HG02610 (cell line): ENCODE measurements at regions not wholly inside any gene's neighbourhood (a gene's known extent, or its start where the extent isn't known, plus 50 kb on each side); places are given as distances from the start of the nearest gene placed in this dataset.

ENCODE experiments used
- ATAC-seq: cut with Tn5 transposase; IDR thresholded peaks from one replicate; pipeline ENCODE4 v1.9.1; 2021; ENCODE audit warnings: mild to moderate bottlenecking, moderate library complexity; ENCODE audit not compliant: unreplicated experiment

DNA sequence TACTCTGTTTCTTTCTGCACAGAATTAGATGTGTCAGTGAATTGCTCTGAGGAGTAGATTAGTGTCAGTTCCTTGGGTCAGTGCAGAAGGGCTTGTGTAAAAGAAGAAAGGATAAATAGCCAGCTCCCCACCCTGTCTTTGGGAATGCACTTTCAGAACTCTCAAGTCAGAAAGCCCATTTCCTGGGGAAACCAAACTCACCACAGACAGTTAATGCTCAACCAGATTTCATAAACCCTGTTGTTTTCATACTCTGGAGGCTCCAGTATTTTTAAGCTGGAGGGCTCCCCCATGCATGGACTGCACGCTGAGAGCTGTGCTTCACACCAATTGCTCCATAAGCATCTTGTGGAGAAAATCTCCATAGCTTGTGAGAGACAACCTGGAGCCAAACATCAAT is 449.7 kb downstream of the CDH26 start:
- ATAC-seq, result no peak

DNA sequence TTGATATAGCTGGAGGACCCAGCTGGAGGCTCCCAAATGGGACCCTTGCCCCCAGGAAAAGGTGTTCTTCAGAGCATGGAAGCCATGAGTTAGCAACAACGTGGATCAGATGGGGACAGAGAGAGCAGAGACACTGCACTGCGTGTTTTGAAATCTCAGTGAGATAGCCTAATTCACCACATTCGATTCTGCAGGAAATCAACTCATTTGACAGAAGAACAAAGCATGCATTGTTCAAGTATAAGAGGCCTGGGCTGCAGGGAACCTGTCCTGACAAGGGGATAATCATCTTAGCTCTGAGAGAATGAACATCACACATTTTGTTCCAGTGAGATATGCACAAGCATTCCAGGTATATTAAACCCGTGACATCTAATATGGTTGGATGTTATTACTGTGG is 450.2 kb downstream of the CDH26 start:
- ATAC-seq, result no peak

DNA sequence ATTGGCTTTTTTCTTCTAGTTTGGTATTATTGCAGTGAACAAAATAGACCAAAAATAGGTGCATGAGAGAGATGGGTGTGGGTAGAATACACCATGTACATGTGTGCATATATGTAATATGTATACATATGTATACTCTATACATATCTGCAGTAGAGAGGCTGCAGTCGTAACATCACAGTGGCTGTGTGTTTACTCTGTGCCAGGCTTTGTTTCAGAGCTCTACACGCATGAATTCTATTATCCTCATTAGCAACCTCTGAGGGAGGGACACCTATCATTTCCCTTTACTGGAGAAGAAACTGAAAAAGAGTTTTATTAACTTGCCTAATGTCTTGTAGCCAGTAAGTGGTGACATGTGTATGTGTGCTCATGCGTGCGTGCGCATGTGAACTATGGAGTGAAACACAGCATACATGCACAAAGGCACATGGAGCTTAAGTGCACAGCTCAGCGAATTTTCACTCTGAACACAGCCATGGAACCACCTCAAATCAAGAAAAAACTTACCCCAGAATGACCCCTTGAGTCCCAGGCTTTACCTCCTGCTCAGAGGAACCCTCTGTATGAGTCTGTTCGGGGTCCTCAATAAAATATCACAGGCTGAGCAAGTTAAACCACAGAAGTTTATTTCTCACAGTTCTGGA is 452.5 kb downstream of the CDH26 start:
- ATAC-seq, result no peak

DNA sequence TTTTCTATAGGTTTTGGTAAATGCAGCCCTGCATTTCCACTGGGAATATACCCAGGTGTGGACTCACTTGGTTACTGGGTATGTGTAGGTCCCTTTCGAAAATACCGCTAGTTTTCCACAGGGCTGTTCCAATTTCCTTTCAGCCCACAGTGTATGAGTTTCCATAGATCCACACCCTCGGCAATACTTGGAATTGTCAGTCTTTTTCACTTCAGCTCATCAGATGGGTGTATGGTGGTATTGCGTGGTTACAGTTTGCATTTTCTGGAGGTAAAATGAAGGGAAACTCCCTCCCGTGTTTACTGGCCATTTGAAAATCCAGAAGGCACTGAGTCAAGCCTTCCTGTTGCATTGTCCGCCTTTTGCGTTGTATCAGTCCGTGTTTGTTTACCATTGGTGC is 453.6 kb downstream of the CDH26 start:
- no peak for ATAC-seq

DNA sequence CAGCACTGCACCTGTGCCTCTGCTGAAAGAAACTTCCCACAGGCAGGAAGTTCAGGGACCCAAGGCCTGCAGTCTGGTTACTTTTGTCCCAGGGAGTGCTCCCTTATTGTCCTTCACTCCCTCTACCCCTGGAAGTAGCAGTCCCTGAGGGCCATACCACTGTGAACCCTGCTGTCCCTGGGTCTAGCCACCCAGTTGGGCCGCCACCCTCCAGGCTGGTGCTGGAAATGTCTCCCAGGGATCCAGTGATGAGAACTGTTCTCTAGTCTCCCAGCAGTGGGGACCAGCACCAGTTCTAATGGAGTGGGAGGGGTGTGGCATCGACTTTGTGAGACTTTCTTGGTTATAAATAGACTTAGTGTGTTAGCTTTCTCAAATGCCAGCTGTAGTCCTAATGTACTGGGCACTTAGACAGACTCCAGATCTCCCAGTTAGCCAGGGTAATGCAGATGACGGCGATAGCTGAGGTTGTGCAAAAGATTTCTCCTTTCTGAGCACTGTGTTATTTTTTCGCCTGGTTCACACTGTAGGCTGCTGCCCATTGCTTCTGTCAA is 462.5 kb downstream of the CDH26 start:
- ATAC-seq, result no peak

DNA sequence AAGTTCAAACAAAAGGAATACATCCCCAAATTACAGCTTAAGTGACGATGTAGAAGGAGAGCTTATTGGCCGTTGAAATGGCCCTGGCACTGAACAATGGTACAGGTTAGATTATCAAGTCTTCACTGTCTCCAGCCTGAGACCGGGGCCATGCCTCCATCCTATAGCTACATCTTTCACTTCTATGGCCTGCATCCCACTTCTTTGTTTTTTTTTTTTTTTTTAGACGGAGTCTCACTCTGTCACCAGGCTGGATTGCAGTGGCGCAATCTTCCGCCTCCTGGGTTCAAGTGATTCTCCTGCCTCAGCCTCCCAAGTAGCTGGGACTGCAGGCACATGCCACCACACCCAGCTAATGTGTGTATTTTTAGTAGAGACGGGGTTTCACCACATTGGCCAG is 464.6 kb downstream of the CDH26 start:
- ATAC-seq, result no peak

DNA sequence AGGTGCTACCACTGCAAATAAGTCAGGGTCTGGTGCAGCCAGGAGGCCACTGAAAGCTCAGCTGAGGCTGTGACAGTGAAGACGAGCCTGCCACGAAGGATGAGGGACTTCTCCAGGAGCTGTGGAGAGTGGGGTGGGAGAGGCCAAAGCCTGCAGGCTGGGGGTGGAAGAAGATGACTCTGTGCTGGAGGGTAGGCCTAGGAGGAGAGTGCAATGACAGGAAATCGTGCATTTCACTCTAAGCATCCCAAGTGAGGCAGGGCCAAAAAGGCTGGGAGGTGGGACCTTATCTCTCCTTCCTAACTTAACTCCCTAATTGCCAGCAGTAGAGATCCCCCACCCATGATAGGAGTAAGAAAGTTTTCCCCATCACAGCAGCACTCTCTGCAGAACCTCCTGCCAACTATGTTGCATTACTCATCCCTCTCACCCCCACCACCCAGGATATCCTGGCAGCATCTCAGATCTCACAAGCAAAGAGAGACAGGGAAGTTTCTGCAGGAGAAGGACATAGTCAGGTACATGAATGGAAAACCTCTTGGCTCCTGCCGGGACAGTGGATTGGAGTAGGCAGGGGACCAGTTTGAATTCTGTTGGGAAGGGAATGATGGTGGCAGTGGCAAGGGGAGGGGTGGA is 466.2 kb downstream of the CDH26 start:
- no peak for ATAC-seq

DNA sequence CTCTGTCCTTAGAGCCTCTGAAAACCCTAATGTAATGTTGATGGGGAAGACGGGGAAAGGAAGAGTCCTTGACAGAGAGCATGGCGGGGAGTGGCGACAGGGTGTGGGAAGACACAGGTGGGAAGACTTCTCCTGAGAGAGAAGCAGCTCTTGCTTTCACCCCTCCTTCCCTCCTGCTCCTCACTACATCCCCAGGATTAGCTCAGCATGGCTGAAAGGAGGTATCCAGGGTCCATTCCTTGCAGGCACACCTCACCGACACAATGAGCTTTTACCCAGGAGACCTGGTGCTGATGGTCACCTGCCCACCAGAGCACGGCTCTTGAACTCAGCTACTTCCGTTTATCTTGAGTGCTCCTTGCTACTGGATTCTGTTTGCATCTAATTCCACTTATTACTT is 469.3 kb downstream of the CDH26 start:
- no peak for ATAC-seq

DNA sequence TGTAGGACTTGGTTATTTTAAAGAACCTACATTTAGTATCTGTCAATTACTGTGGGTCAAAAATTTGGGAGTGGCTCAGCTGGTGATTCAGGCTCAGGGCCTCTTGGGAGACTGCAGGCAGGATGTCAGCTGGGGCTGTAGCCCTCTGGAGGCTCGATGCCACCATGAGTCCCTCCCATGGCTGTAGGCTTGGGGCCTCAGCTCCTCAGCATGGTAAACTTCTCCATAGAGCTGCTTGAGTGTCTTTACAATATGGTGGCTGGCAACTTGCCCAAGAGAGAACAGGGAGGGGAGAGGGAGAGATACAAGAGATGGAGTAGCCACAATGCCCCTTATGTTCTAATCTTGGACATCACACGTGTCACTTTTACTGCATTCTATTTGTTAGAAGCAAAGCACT is 470.4 kb downstream of the CDH26 start:
- no peak for ATAC-seq

DNA sequence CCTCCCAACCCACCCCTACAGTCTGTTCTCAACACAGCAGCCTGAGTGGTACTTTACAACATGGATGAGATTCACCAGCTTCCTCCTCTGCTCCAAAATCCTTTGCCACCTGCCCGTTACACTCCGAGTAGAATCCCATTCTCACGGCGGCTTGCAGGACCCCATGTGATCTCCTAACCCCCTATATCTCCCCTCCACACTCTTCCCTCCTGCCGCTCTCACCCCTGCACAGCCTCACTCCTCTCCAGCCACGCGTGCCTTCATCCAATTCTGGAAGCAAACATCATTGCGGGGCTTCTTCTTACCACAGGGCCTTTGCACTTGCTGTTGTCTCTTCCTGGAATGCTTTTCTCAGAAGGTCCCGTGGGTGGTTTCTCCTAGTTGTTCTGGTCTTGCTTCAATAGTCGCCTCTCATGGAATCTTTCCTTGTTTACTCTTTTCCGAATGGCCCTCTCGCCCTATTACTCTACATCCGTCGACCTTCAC is 472.3 kb downstream of the CDH26 start:
- no peak for ATAC-seq

DNA sequence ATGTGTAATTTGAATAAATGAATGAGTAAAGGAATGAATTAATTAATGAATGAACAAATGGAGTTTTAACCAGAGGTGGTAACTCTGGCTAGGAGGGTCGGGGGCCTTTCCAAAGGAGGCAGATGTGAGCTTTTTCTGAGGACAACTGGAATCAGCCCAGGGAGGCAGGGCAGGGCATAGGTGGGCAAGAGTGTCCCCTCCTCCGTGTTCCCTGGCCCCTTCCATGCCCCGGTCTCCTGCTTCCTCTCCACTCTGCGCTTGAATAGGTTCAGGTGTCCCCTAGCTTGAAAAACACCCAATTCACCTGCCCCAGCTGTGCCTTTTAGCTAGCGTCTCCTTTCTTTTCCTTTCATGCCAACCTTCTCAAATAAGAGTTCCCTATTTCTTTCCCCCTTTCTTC is 473.1 kb downstream of the CDH26 start:
- ATAC-seq, result no peak

DNA sequence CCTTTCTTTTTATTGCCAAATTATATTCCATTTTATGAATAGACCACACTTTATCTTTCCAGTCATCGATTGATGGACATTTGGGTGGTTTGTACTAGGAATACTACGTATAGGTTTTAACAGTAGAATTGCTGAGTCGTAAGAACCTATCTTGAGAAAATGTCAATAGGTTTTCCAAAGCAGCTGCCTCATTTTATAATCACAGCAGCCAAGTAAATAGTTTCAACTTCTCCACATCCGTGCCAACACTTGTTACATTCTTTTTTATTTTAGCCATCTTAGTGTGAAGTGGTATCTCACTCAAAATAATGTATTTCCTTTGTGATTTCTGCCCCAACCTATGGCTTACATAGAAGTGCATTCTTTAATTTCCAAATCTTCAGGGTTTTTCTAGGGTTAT is 479.2 kb downstream of the CDH26 start:
- ATAC-seq, result no peak

DNA sequence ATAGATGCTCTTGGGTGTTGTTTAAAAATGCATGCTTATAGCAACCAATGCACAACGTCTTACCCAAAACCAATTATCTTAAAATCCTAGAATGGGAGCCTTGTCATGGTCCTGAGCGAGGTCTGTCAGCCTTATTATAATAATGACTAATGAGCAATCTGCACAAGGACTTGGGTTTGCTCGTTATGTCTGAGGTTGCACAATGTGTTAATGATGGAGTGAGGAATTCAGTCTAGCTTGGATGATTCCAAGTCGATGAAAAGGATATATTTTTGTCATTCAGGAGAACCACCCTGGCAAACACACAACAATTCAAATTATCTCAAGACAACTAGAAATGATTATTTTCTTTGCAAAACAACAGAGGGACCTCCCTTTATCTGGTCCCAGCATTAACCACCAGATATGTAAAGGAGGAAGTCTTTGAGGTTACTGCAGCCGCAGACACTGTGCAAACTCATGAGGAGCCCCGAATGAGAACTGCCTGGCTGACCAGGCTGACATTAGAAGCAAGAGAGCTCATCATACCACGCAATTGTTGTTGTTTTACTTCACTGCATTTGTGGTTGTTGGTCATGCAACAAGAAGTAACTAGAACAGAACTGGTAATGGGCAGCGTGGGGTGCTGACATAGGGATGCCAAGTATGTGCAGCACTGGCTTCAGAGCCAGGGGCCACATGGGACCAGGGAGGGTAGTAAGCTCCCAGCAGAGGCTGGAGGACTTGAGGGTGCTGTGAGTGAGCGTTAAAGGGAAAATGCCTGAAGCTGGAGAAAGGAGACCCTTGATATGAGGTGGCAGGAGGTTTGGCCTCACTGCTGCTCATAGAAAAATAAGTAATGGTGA is 488.3 kb downstream of the CDH26 start:
- ATAC-seq, result no peak

DNA sequence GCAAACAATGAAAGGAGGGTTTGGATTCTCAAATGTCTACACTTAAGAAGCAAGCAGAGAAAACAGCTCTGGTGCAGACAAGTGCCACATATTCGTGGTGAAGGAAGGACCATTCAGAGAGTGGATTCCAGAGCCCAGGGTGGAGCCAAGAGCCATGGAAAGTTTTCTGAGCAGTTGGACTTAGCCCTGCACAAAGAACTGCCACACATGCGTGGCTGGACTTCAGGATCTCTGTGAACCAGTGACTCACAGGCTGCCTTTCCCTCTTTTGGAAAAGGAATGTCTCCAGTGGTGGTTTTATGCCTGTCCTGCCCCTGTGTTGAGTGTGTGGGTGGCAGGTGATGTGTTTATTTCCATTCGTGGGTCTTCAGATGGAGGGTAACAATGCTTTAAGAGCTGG is 489.5 kb downstream of the CDH26 start:
- no peak for ATAC-seq

DNA sequence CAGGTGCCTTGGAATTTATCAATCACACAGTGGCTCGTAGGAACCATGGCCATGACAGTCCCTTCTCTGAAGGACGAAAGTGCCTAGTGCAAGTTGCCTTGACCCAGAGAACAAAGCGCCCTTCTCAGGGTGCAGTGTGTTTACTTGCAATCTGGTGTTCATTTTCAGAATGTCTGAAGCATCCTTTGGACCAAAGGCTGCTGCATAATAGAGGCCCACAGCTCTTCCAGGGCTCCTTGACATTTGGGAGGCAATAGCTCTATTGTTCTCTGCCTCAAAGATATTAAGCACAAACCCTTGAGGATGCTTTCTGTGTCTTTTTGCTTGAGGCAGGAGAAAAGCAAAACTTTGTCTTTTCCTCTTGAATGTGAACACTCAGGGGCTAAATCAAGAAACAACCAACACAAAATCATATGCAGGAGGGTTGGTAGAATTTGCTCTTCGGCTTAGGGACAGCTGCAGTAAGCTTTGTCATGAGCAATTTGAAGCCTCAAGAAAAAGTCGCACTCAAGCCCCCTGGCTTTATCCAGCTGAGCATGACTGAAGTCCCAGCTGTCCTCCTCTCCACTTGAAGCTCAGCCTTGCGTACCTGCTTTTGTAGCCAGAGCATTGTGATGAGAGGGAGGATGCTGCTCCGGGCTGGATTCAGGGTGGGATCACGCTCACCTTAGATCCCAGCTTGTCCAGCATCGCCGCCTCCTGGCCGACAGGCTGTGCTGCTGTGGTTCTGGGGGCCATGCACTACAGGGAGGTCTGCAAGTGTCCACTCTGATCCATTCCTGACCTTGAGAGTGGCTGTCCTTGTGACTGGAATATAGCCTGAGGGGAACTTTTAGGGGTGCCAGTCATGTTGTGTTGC is 495.4 kb downstream of the CDH26 start:
- ATAC-seq, result no peak

DNA sequence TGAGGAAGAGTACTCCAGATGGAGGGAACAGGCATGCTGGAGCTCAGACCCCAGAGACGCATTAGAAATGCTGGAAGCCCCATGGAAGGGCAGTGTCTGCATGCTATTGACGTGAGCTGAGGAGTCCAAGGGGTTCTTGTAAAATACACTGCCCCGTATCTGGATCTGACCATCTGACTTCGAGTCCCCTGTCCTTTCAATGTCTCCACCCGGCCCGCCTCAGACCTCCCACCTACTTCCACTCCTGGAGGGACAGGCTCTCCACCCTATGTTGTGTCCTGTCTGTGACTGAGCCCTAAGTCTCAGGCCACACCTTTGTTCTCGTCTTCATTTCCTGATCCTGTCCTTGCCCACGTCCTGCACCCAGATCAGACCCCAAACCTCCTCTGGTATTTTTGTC is 496.3 kb downstream of the CDH26 start:
- no peak for ATAC-seq

DNA sequence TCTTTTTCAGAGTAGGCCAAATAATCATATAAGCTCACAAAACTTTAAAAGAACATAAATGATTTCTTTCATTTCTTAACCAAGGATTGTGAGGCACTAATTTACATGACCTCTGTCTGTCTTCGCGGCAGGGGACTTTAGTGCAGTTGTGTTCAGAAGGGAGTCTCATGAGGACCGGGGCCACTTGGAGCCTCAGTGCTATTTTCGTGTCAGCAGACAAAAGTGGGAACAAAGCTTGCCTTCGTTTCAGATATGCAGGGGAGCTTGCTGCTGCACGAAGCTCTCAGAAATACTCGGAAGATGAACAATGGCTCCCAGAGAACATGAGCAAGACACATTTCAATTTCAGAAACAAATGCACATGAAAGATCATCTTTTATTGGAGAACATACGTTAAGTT is 497.0 kb downstream of the CDH26 start:
- no peak for ATAC-seq

DNA sequence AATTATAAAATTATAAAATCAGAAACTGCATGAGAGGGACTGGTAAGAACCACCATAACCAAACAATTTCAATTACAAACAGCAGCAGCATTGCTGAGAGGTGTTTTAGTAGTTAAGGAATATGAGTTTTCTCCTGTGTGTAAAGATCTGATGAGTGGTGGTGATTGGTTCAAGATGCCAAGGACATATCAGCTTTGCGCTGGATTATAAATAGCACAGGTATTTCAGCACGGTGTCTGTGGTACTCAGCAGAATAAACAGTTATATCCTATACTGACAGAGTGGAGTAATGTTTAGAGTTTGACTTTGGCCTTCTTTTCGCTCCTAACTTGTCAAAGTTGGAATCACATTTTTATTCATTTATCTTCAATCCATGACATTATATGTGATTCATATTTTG is 501.0 kb downstream of the CDH26 start:
- no peak for ATAC-seq

DNA sequence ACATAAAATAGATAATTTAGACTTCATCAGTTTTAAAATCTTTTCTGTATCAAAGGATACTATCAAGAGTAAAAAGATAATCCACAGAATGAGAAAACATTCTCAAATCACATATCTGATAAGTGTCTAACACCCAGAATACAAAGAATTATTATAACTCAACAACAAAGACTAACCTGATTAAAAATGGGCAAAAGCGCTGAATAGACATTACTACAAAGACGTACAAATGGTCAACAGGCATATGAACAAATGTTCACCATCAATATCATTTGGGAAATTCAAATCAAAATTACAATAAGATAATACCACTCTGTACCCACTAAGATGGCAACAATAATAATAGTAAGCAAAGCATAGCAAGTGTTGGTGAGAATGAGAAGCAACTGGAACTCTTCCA is 503.8 kb downstream of the CDH26 start:
- no peak for ATAC-seq

DNA sequence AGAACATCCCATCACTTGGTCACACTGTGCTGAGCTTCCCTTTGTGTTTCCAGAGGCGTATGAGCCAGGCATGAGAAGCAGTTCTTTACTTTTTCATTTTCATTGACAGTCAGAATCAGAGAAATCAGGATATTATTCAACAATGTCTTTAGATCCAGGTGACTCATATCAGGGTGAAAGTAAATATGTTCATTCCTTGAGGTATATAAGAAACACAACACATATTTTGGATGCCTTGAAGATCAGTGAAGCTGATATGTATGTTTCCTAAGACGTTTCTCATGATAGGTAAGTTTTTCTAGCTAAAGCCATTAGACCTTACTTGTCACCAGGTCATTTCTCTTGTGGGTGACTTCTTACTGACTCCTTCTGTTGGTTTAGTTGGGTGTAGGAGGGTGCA is 505.6 kb downstream of the CDH26 start:
- ATAC-seq, result no peak

DNA sequence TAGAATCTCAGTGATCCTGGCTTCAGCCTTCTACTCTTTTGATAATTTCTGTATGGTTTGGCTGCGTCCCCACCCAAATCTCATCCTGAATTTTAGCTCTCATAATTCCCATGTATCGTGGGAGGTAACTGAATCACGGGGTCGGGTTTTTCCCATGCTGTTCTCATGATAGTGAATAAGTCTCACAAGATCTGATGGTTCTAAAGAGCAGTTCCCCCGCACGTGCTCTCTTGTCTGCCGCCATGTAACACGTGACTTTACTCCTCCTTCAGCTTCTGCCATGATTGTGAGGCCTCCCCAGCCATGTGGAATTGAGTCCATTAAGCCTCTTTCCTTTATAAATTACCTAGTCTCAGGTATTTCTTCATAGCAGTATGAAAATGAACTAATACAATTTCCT is 507.2 kb downstream of the CDH26 start:
- ATAC-seq, result no peak
